H1 (cell line): ENCODE measurements at regions not wholly inside any gene's neighbourhood (a gene's known extent, or its start where the extent isn't known, plus 50 kb on each side); places are given as distances from the start of the nearest gene placed in this dataset.

ENCODE experiments used
- CHD2 ChIP-seq: IDR thresholded peaks from 2 replicates; pipeline ENCODE4 v1.6.1; 2012; ENCODE audit warnings: low read length, improper control_type of control experiment
- EP300 ChIP-seq, 2 experiments: IDR thresholded peaks; 1 replicate in 1 of 2; 2 replicates in 1 of 2; pipeline ENCODE4 v1.6.1; 2011 to 2012; ENCODE audit warnings: low read depth in 2 of 2, low read length in 2 of 2, mild to moderate bottlenecking in 2 of 2, borderline replicate concordance in 1 of 2, inconsistent platforms in 1 of 2, moderate library complexity in 1 of 2
- POLR2AphosphoS5 ChIP-seq: IDR thresholded peaks from 2 replicates; pipeline ENCODE4 v1.6.1; 2011; ENCODE audit warnings: low read depth, low read length
- RNF2 ChIP-seq: fragments of 200-900, 300-1000 bp; sonication (generic); IDR thresholded peaks from 2 replicates; pipeline ENCODE4 v1.7.1; 2016; ENCODE audit warnings: borderline replicate concordance, low read depth, mild to moderate bottlenecking, antibody characterized with exemption, low read length; ENCODE audit not compliant: poor library complexity, severe bottlenecking; ENCODE audit errors: missing control alignments
- RXRA ChIP-seq: IDR thresholded peaks from 2 replicates; pipeline ENCODE4 v1.6.1; 2011; ENCODE audit warnings: low read depth, mild to moderate bottlenecking, low read length, moderate library complexity; ENCODE audit not compliant: insufficient read depth
- TF ChIP-seq, protein P1 (sequence below): fragments of 300-600 bp; sonication (generic); IDR thresholded peaks from 2 replicates; pipeline ENCODE4 v1.7.1; 2012; ENCODE audit warnings: low read length, moderate library complexity, mild to moderate bottlenecking, inconsistent platforms; ENCODE audit not compliant: insufficient replicate concordance
- TF ChIP-seq, protein P2 (sequence below): IDR thresholded peaks from 2 replicates; pipeline ENCODE4 v1.6.1; 2011; ENCODE audit warnings: low read depth, mild to moderate bottlenecking, low read length; ENCODE audit not compliant: insufficient read depth

DNA sequence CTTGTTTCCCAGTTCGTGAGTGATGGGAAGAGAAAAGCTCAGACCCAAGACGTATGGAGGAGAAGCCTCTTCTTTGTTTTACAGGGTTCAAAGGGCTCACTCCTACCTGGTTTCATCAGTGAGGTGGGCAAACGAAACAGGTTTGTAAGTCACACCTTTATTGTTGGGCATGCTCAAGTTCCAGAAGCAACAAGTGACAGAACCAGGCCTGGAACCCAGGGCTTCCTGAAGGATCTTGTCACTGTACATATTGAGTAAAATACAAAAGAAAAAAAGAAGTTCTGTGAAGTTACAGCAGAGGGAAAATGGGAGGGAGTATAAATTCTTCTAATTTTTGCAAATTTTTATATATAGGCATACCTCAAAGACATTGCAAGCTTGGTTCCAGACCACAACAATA, 320.9 kb upstream of the PROX1 start (continued):
- TF ChIP-seq, protein P1, sequence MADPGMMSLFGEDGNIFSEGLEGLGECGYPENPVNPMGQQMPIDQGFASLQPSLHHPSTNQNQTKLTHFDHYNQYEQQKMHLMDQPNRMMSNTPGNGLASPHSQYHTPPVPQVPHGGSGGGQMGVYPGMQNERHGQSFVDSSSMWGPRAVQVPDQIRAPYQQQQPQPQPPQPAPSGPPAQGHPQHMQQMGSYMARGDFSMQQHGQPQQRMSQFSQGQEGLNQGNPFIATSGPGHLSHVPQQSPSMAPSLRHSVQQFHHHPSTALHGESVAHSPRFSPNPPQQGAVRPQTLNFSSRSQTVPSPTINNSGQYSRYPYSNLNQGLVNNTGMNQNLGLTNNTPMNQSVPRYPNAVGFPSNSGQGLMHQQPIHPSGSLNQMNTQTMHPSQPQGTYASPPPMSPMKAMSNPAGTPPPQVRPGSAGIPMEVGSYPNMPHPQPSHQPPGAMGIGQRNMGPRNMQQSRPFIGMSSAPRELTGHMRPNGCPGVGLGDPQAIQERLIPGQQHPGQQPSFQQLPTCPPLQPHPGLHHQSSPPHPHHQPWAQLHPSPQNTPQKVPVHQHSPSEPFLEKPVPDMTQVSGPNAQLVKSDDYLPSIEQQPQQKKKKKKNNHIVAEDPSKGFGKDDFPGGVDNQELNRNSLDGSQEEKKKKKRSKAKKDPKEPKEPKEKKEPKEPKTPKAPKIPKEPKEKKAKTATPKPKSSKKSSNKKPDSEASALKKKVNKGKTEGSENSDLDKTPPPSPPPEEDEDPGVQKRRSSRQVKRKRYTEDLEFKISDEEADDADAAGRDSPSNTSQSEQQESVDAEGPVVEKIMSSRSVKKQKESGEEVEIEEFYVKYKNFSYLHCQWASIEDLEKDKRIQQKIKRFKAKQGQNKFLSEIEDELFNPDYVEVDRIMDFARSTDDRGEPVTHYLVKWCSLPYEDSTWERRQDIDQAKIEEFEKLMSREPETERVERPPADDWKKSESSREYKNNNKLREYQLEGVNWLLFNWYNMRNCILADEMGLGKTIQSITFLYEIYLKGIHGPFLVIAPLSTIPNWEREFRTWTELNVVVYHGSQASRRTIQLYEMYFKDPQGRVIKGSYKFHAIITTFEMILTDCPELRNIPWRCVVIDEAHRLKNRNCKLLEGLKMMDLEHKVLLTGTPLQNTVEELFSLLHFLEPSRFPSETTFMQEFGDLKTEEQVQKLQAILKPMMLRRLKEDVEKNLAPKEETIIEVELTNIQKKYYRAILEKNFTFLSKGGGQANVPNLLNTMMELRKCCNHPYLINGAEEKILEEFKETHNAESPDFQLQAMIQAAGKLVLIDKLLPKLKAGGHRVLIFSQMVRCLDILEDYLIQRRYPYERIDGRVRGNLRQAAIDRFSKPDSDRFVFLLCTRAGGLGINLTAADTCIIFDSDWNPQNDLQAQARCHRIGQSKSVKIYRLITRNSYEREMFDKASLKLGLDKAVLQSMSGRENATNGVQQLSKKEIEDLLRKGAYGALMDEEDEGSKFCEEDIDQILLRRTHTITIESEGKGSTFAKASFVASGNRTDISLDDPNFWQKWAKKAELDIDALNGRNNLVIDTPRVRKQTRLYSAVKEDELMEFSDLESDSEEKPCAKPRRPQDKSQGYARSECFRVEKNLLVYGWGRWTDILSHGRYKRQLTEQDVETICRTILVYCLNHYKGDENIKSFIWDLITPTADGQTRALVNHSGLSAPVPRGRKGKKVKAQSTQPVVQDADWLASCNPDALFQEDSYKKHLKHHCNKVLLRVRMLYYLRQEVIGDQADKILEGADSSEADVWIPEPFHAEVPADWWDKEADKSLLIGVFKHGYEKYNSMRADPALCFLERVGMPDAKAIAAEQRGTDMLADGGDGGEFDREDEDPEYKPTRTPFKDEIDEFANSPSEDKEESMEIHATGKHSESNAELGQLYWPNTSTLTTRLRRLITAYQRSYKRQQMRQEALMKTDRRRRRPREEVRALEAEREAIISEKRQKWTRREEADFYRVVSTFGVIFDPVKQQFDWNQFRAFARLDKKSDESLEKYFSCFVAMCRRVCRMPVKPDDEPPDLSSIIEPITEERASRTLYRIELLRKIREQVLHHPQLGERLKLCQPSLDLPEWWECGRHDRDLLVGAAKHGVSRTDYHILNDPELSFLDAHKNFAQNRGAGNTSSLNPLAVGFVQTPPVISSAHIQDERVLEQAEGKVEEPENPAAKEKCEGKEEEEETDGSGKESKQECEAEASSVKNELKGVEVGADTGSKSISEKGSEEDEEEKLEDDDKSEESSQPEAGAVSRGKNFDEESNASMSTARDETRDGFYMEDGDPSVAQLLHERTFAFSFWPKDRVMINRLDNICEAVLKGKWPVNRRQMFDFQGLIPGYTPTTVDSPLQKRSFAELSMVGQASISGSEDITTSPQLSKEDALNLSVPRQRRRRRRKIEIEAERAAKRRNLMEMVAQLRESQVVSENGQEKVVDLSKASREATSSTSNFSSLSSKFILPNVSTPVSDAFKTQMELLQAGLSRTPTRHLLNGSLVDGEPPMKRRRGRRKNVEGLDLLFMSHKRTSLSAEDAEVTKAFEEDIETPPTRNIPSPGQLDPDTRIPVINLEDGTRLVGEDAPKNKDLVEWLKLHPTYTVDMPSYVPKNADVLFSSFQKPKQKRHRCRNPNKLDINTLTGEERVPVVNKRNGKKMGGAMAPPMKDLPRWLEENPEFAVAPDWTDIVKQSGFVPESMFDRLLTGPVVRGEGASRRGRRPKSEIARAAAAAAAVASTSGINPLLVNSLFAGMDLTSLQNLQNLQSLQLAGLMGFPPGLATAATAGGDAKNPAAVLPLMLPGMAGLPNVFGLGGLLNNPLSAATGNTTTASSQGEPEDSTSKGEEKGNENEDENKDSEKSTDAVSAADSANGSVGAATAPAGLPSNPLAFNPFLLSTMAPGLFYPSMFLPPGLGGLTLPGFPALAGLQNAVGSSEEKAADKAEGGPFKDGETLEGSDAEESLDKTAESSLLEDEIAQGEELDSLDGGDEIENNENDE = no peak
- no peak for TF ChIP-seq CHD2
- TF ChIP-seq POLR2AphosphoS5 = no peak
- TF ChIP-seq, protein P2, sequence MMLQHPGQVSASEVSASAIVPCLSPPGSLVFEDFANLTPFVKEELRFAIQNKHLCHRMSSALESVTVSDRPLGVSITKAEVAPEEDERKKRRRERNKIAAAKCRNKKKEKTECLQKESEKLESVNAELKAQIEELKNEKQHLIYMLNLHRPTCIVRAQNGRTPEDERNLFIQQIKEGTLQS = no peak
- TF ChIP-seq RXRA = no peak
- TF ChIP-seq EP300 (IDR thresholded peaks at IDR 0.05; ENCODE audit: borderline replicate concordance in 1 of 2, low read depth in 2 of 2, low read length in 2 of 2) = no peak
- no peak for TF ChIP-seq RNF2
